Tibial nerve (tissue), 4 donors: ENCODE measurements at regions not wholly inside any gene's neighbourhood (a gene's known extent, or its start where the extent isn't known, plus 50 kb on each side); places are given as distances from the start of the nearest gene placed in this dataset.

ENCODE experiments used
- DNase-seq, 2 donors: peaks; one replicate each; pipeline ENCODE4 v3.0.0-alpha.2; 2019; ENCODE audit warnings: low spot score in 2 of 2
- H3K27ac ChIP-seq, 4 donors: fragments of 200-600 bp; sonication (generic) in 3 of 4; one replicate each; pipeline ENCODE4 v1.5.1; 2017 to 2019; ENCODE audit warnings: mild to moderate bottlenecking in 1 of 4
- H3K27me3 ChIP-seq, 2 donors: fragments of 200-600 bp; sonication (generic) in 1 of 2; one replicate each; pipeline versions ENCODE4 v1.5.1 to v1.6.0; 2017 to 2019
- H3K36me3 ChIP-seq, 3 donors: fragments of 200-600 bp; sonication (generic); one replicate each; pipeline ENCODE4 v1.5.1; 2018 to 2019
- H3K4me1 ChIP-seq, 4 donors: fragments of 200-600 bp; sonication (generic) in 3 of 4; one replicate each; pipeline ENCODE4 v1.5.1; 2017 to 2019
- H3K4me3 ChIP-seq, 4 donors: fragments of 200-600 bp; sonication (generic) in 3 of 4; one replicate each; pipeline ENCODE4 v1.5.1; 2017 to 2019; ENCODE audit warnings: mild to moderate bottlenecking in 1 of 4, moderate library complexity in 1 of 4
- H3K9me3 ChIP-seq, 4 donors: fragments of 200-600 bp; sonication (generic) in 3 of 4; one replicate each; pipeline ENCODE4 v1.5.1; 2017 to 2019
- EP300 ChIP-seq, 2 donors: sonication (generic); formaldehyde crosslinking; IDR thresholded peaks; one replicate each; pipeline ENCODE4 v1.6.1; 2017; ENCODE audit warnings: antibody characterized with exemption in 2 of 2, mild to moderate bottlenecking in 1 of 2
- POLR2A ChIP-seq, 2 donors: fragments of 450-650 bp; IDR thresholded peaks; one replicate each; pipeline ENCODE4 v1.6.1; 2017; ENCODE audit warnings: antibody characterized with exemption in 2 of 2, mild to moderate bottlenecking in 2 of 2, moderate library complexity in 2 of 2
- WGBS, 2 donors: methylation state at CpG; one replicate each; pipeline ENCODE4 v1.1.5; 2018; 5-methylcytosine and 5-hydroxymethylcytosine counted together
- TF ChIP-seq, protein P1 (sequence below), 5 experiments: fragments of 200-600 bp in 3 of 5; fragments of 450-650 bp in 2 of 5; sonication (generic) in 3 of 5; IDR thresholded peaks; one replicate each; pipeline ENCODE4 v1.5.1; 2016 to 2019; ENCODE audit warnings: antibody characterized with exemption in 5 of 5, mild to moderate bottlenecking in 3 of 5, moderate library complexity in 2 of 5

DNA sequence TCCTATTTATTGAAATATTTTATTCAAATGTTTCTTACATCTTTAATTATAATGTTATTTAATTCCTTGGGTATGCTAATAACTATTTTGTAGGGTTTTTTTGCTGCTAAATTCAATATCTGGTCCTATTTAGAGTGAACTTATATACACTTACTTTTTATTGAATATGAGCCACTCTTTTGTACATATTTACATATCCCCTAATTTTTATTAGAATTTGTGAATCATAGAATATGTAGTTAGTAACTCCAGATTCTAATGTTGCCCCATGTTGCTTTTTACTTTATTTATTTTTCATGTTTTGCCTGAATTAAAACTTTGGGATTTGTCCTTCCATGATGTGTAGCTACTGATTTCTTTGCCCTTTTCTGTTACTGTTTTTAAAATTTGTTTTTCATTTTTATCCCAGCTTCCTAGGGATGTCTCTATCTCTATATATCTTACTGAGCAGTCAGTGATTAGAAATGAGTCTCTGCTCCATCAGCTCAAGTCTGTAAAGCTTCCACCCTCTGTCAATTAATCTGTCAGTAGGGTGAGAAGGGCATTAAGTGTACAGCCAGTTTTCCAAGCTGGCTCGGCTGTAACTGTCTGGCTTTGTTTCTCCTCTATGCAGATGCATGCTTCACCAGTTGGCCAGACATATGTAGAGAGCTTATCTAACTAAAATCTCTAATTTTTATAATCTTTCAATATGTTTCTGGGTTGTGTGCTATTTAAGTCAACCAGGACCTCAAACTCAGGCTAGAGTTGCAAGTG is 256.9 kb downstream of the CDH19 start:
- H3K27me3 ChIP-seq, result no peaks in the 10 kb centered on the region
- H3K9me3 ChIP-seq, result no peaks in the 10 kb centered on the region
- H3K4me3 ChIP-seq, result no peak overlapping the region
- no peaks in the 10 kb centered on the region for H3K36me3 ChIP-seq
- H3K27ac ChIP-seq, result no peak overlapping the region
- WGBS, 2 donors, result 27 to 43% methylated on average over 1 of the region's 1 CpG
- no peaks in the 10 kb centered on the region for H3K4me1 ChIP-seq
- DNase-seq, result no peak
- TF ChIP-seq POLR2A (IDR thresholded peaks at IDR 0.05) (no peak), EP300 (IDR thresholded peaks at IDR 0.05) (no peak)
- TF ChIP-seq, protein P1, sequence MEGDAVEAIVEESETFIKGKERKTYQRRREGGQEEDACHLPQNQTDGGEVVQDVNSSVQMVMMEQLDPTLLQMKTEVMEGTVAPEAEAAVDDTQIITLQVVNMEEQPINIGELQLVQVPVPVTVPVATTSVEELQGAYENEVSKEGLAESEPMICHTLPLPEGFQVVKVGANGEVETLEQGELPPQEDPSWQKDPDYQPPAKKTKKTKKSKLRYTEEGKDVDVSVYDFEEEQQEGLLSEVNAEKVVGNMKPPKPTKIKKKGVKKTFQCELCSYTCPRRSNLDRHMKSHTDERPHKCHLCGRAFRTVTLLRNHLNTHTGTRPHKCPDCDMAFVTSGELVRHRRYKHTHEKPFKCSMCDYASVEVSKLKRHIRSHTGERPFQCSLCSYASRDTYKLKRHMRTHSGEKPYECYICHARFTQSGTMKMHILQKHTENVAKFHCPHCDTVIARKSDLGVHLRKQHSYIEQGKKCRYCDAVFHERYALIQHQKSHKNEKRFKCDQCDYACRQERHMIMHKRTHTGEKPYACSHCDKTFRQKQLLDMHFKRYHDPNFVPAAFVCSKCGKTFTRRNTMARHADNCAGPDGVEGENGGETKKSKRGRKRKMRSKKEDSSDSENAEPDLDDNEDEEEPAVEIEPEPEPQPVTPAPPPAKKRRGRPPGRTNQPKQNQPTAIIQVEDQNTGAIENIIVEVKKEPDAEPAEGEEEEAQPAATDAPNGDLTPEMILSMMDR (IDR thresholded peaks at IDR 0.05), result no peak

DNA sequence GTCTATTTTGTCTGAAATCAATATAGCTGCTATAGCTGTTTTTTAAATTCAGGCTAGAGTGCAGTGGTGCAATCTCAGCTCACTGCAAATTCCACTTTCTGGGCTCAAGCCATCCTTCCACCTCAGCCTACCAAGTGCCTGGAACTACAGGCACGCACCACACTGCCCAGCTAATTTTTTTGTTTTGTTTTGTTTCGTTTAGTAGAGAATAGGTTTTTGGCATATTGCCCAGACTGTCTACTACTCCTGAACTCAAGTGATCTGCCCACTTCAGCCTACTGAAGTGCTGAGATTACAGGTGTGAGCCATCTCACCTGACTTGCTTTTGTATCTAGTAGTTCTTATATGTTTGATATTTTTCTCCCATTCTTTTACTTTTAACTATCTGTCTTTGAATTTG is 259.7 kb downstream of the CDH19 start:
- no peaks in the 10 kb centered on the region for H3K4me1 ChIP-seq
- H3K4me3 ChIP-seq, result no peak overlapping the region
- no peaks in the 10 kb centered on the region for H3K27me3 ChIP-seq
- WGBS, 2 donors, result 53 to 75% methylated on average over 2 of the region's 2 CpGs
- no peak overlapping the region for H3K27ac ChIP-seq
- H3K36me3 ChIP-seq, result no peaks in the 10 kb centered on the region
- H3K9me3 ChIP-seq, result no peaks in the 10 kb centered on the region
- TF ChIP-seq POLR2A (IDR thresholded peaks at IDR 0.05) (no peak), EP300 (IDR thresholded peaks at IDR 0.05) (no peak)
- TF ChIP-seq, protein P1 (IDR thresholded peaks at IDR 0.05), result no peak
- DNase-seq, result no peak

DNA sequence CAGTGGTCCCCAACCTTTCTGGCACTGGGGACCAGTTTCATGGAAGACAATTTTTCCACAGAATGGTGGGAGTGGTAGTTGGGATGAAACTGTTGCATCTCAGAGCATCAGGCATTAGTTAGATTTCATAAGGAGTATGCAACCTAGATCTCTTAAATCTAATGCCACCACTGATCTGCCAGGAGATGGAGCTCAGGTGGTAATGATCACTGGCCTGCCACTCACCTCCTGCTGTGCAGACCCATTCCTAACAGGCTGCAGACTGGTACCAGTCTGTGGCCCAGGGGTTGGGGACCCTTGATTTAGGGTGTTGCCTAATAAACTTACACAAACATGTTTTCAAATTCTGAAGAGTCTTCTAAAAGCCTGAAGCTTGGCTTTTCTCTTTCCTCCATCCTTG is 261.3 kb downstream of the CDH19 start:
- TF ChIP-seq POLR2A (IDR thresholded peaks at IDR 0.05) (no peak), EP300 (IDR thresholded peaks at IDR 0.05) (no peak)
- TF ChIP-seq, protein P1 (IDR thresholded peaks at IDR 0.05), result no peak
- no peak for DNase-seq
- Histone ChIP-seq H3K9me3 (no peaks in the 10 kb centered on the region), H3K27me3 (no peaks in the 10 kb centered on the region), H3K36me3 (no peaks in the 10 kb centered on the region), H3K4me3 (no peak overlapping the region), H3K4me1 (no peaks in the 10 kb centered on the region), H3K27ac (no peak overlapping the region)

DNA sequence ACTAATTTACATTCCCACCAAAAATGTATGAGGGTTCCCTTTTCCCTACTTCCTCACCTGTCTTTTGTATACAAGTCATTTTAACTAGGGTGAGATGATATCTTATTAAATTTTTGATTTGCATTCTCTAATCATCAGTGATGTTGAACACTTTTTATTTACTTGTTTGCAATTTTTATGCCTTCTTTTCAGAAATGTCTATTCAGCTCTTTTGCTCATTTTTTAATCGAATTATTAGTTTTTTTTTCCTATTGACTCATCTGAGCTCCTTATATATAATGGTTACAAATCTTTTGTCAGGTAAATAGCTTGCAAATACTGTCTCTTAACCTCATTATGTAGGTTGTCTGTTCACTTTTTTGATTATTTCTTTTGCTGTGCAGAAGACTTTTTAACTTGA is 269.4 kb downstream of the CDH19 start:
- DNase-seq, result no peak
- WGBS, 2 donors, result 83 to 91% methylated on average over 1 of the region's 1 CpG
- Histone ChIP-seq H3K27me3 (no peaks in the 10 kb centered on the region), H3K27ac (no peak overlapping the region), H3K4me1 (no peaks in the 10 kb centered on the region), H3K36me3 (no peaks in the 10 kb centered on the region), H3K4me3 (no peak overlapping the region), H3K9me3 (no peaks in the 10 kb centered on the region)
- no peak for TF ChIP-seq POLR2A (IDR thresholded peaks at IDR 0.05)

DNA sequence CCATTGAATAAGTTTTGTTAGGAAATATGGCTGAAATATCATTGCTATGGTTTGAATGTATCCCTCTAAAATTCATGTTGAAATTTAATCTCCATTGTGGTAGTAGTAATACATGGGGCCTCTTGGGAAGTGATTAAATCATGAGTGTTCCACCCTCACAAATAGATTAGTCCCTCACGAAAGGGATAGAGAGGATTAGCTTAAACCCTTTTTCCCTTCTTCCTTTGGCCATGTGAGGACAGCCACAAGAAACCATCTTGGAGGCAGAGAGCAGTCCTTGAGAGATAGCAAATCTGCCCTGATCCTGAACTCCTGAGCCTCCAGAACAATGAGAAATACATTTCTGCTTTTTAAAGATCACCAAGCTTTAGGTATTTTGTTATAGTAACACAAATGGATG is 274.2 kb downstream of the CDH19 start:
- H3K4me3 ChIP-seq, result no peak overlapping the region
- TF ChIP-seq POLR2A (IDR thresholded peaks at IDR 0.05), result no peak
- TF ChIP-seq, protein P1 (IDR thresholded peaks at IDR 0.05), result no peak
- TF ChIP-seq EP300 (IDR thresholded peaks at IDR 0.05), result no peak
- H3K4me1 ChIP-seq, result no peaks in the 10 kb centered on the region
- H3K36me3 ChIP-seq, result no peaks in the 10 kb centered on the region
- no peaks in the 10 kb centered on the region for H3K9me3 ChIP-seq
- 77 to 78% methylated on average over 1 of the region's 1 CpG for WGBS, 2 donors
- no peak for DNase-seq
- no peaks in the 10 kb centered on the region for H3K27me3 ChIP-seq
- no peak overlapping the region for H3K27ac ChIP-seq
